GM19239 (cell line): ENCODE measurements at regions not wholly inside any gene's neighbourhood (a gene's known extent, or its start where the extent isn't known, plus 50 kb on each side); places are given as distances from the start of the nearest gene placed in this dataset.

ENCODE experiments used
- DNase-seq: peaks from one replicate; pipeline ENCODE4 v3.0.0; 2011; ENCODE audit warnings: low spot score; ENCODE audit not compliant: insufficient read length
- FAIRE-seq: peaks from 2 replicates; lab custom pipeline; 2011; peaks lifted over from hg19 to GRCh38; lab: Jason Lieb, UNC

- DNase-seq = no peak
- no peak for FAIRE-seq
Measured at GRCh38 chr15:97870771-97871170, 89.7 kb upstream of the ARRDC4 start.

- no peak for DNase-seq
- FAIRE-seq = no peak
Measured at GRCh38 chr15:97874139-97874538, 86.4 kb upstream of the ARRDC4 start.

GRCh38 chr15:97875025-97875512, 85.4 kb upstream of the ARRDC4 start:
- DNase-seq (no peak), FAIRE-seq (no peak)

- FAIRE-seq = no peak
- DNase-seq = no peak
Measured at GRCh38 chr15:97875513-97876280, 84.8 kb upstream of the ARRDC4 start.

- DNase-seq (no peak), FAIRE-seq (no peak)
Measured at GRCh38 chr15:97876281-97876675, 84.2 kb upstream of the ARRDC4 start.

- no peak for FAIRE-seq
- DNase-seq = no peak
Measured at GRCh38 chr15:97881346-97881965, 79.0 kb upstream of the ARRDC4 start.

GRCh38 chr15:97884513-97885131, 75.9 kb upstream of the ARRDC4 start:
- DNase-seq = no peak
- no peak for FAIRE-seq

GRCh38 chr15:97890307-97890706, 70.2 kb upstream of the ARRDC4 start:
- FAIRE-seq (no peak), DNase-seq (no peak)

GRCh38 chr15:97892167-97892938, 68.2 kb upstream of the ARRDC4 start:
- FAIRE-seq (no peak), DNase-seq (no peak)

- DNase-seq (no peak), FAIRE-seq (no peak)
Measured at GRCh38 chr15:97893967-97894366, 66.5 kb upstream of the ARRDC4 start.

GRCh38 chr15:97899981-97900380, 60.5 kb upstream of the ARRDC4 start:
- DNase-seq = no peak
- FAIRE-seq = no peak

GRCh38 chr15:97902140-97902780, 58.2 kb upstream of the ARRDC4 start:
- no peak for FAIRE-seq
- no peak for DNase-seq

GRCh38 chr15:97903560-97903959, 56.9 kb upstream of the ARRDC4 start:
- no peak for FAIRE-seq
- no peak for DNase-seq

- DNase-seq (no peak), FAIRE-seq (no peak)
Measured at GRCh38 chr15:97903971-97904572, 56.4 kb upstream of the ARRDC4 start.

- FAIRE-seq (no peak), DNase-seq (peak; percentile 40)
Measured at GRCh38 chr15:97909291-97909891, 51.1 kb upstream of the ARRDC4 start.
